ENCODE measurements at regions not wholly inside any gene's neighbourhood (a gene's known extent, or its start where the extent isn't known, plus 50 kb on each side); places are given as distances from the start of the nearest gene placed in this dataset.

GRCh38 chr16:9238346-9238745 is 146.9 kb downstream of the HAPSTR1 start:
- no peak for TF ChIP-seq EZH2 (IDR thresholded peaks at IDR 0.05; ENCODE audit: borderline replicate concordance, low read depth, low read length, severe bottlenecking)
- TF ChIP-seq, protein P1, sequence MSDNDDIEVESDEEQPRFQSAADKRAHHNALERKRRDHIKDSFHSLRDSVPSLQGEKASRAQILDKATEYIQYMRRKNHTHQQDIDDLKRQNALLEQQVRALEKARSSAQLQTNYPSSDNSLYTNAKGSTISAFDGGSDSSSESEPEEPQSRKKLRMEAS (IDR thresholded peaks at IDR 0.05; ENCODE audit: insufficient read depth, insufficient read length): no peak
- TF ChIP-seq POLR2AphosphoS5 (IDR thresholded peaks at IDR 0.05; ENCODE audit: insufficient read depth, low read depth, low read length): no peak
- TF ChIP-seq CTCF (IDR thresholded peaks at IDR 0.05; ENCODE audit: extremely low read depth in 1 of 2, insufficient read depth in 1 of 2, low read depth in 1 of 2, low read length in 2 of 2): no peak
- TF ChIP-seq FOS (IDR thresholded peaks at IDR 0.05; ENCODE audit: borderline replicate concordance, insufficient read depth, low read length): no peak
- TF ChIP-seq POLR2A (IDR thresholded peaks at IDR 0.05; ENCODE audit: low read depth, low read length): no peak
- TF ChIP-seq MYC (IDR thresholded peaks at IDR 0.05; ENCODE audit: low read depth, low read length): no peak
- no peak for TF ChIP-seq JUN (IDR thresholded peaks at IDR 0.05; ENCODE audit: borderline replicate concordance, insufficient read depth, insufficient read length, low read depth)
- no peak for TF ChIP-seq GATA2 (IDR thresholded peaks at IDR 0.05; ENCODE audit: insufficient read depth, insufficient read length, low read depth, low read length)
- no peak overlapping the region for H3K4me2 ChIP-seq (ENCODE audit: insufficient read depth, low read length)
- no peak overlapping the region for H3K4me3 ChIP-seq (replicated peaks in 1 of 3; ENCODE audit: insufficient read depth in 1 of 3, low read depth in 1 of 3, low read length in 3 of 3)
- H3K9me1 ChIP-seq (replicated peaks; ENCODE audit: control insufficient read depth, extremely low read depth, insufficient read depth, low read length): no peaks in the 10 kb centered on the region
- H3K27me3 ChIP-seq (ENCODE audit: control insufficient read depth in 2 of 2, insufficient read depth in 2 of 2, low read length in 2 of 2): no peaks in the 10 kb centered on the region
- ChIA-PET CTCF (interaction anchor here (1.0 kb wide), 1 partner anchor 99 kb away, joined by 4 read pairs; no protein-coding TSS in a partner anchor), POLR2A (no interaction called here)
- no peaks in the 10 kb centered on the region for H3K4me1 ChIP-seq (ENCODE audit: control insufficient read depth, extremely low read depth, insufficient read depth, low read length)
- dilution Hi-C loops (cut with MboI; ENCODE audit: extremely low pct_ligation_motif_present, low sequenced_read_pairs): no loop called here
- no peak overlapping the region for H3K27ac ChIP-seq (ENCODE audit: insufficient read depth, low read depth, low read length)
- intact Hi-C loops (cut with micrococcal nuclease): no loop called here
- no peaks in the 10 kb centered on the region for H3K36me3 ChIP-seq (ENCODE audit: control insufficient read depth in 2 of 2, extremely low read depth in 1 of 2, insufficient read depth in 2 of 2, low read length in 2 of 2)
- no peak overlapping the region for H3K9ac ChIP-seq (replicated peaks; ENCODE audit: extremely low read depth, insufficient read depth, low read length)
- DNase-seq (ENCODE audit: low read depth, low spot score): no peak
- H4K20me1 ChIP-seq (replicated peaks; ENCODE audit: control insufficient read depth, extremely low read depth, insufficient read depth, low read length): no peaks in the 10 kb centered on the region
- no peaks in the 10 kb centered on the region for H3K9me3 ChIP-seq (replicated peaks; ENCODE audit: control insufficient read depth, insufficient read depth, low read length)
- H2AFZ ChIP-seq (ENCODE audit: low read depth, low read length): no peak overlapping the region
- H3K79me2 ChIP-seq (ENCODE audit: control insufficient read depth, insufficient read depth, low read length): no peaks in the 10 kb centered on the region
- BruUV-seq (replicated peaks): no TSS peak
- FAIRE-seq: no peak
